GM19467 (cell line): ENCODE measurements at regions not wholly inside any gene's neighbourhood (a gene's known extent, or its start where the extent isn't known, plus 50 kb on each side); places are given as distances from the start of the nearest gene placed in this dataset.
"Not testable (repeated sequence)": the region's sequence is repeated elsewhere in the genome, so short reads cannot be mapped to it uniquely, and the experiment has no call there.

ENCODE experiments used
- ATAC-seq: cut with Tn5 transposase; IDR thresholded peaks from one replicate; pipeline ENCODE4 v1.9.1; 2021; ENCODE audit warnings: mild to moderate bottlenecking, moderate library complexity; ENCODE audit not compliant: unreplicated experiment

DNA sequence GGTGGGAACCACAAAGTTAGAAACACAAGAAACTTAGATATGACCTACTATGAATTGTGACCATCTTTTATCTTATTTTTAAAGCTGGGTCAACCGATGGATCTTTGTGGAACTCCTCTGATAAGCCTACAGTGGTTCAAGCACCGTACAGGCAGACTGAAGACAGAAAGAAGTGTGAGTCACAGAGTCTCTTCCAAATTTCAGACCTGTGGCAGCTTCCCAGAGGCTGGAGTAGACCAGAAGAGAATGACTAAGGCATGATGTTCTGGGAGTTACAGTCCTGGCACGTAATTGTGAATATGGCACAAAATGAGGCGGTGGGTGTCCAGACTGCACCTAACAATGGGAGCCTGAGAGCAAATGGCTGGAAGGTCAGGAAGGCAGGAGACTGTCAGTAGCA, 70.0 kb downstream of the LMO4 start:
- no peak for ATAC-seq

DNA sequence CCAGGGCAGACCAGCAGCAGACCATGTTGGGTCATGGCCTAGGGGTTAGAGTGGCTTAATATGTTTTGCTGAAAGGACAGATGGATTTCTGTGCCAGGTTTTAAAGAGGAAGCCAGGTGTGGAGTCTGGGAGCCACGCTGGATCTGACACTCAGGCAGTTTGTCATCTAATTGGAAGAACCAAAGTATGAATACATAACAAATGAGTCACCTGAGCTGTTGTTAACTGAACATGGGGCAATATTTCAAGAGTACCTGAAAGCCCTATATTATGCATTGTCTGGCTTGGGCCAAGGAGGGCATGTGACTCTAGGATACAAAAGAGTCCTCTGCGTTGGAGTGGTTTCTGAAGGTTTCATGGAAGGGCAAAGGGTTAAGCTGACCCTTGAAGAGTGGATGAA, 70.6 kb downstream of the LMO4 start:
- ATAC-seq: no peak

DNA sequence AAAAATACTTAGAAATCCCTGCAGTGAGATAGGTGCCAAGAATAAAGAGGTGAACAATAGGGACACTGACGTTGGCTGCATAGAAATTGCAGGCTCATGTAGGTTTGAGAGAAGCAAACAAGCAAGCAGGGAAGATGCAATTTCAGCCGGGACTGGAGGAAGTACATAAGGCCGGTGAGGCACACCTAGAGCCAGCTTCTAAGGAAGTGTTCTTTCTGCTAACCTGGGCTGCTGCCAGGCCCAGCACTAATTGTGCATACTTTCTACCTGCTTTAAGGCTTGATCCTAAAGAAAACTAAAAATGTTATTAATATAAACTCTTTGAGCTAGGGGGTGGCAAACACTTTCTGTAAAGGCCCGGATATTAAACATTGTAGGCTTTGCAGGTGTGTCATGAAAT, 71.0 kb downstream of the LMO4 start:
- no peak for ATAC-seq

DNA sequence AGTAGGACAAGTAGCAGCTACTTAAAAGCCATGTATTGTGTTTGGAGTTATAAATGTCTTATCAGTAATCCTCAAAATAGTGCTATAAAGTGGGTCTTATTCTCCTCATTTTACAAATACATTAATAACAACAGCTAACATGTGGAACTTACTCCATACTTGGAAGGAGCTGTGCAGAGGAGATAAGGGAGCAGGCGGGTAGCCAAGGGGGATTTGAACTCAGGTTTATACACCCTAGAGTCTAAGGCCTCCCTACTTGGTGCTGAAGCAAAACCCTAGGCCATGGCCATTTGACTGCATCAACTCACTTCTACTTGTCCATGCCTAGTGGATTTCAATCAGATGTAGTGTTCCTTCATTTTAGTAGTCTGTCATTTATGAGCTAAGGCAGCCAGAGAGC, 72.1 kb downstream of the LMO4 start:
- ATAC-seq: no peak

DNA sequence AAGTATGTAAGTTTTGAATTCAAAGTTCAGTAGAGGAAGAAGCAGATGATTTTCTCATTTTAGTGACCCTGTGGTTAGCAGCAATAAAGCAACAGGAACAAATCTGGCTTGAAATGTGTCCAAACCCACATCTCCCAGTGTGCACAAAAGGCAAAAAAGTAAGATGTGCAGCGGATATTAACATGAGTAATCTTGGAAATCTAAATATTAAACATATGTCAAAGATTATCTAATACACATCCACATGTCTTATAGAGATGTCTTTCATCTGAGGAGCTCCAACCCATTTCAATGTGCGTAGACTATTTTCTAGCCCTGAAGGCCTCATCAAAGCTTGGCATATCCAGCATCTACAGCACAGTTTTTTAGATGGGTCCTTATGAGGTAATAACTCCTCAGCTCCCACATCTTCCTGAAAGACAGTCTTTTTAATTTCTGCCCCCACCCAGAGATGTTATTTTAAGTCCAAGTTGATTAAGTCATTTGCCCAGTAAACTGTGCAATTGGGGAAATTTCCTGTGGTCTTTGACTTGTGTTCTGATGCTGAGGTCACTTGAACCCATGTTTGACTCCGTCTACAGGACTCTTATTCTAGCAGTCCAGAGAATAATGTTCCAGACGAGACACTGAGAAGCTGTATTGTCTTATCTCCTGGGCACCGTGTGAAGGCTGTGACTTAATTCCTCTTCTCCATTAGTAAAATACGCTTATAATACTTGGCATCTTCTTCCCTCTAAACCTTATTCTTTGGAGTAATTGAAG, 73.7 kb downstream of the LMO4 start:
- no peak for ATAC-seq

DNA sequence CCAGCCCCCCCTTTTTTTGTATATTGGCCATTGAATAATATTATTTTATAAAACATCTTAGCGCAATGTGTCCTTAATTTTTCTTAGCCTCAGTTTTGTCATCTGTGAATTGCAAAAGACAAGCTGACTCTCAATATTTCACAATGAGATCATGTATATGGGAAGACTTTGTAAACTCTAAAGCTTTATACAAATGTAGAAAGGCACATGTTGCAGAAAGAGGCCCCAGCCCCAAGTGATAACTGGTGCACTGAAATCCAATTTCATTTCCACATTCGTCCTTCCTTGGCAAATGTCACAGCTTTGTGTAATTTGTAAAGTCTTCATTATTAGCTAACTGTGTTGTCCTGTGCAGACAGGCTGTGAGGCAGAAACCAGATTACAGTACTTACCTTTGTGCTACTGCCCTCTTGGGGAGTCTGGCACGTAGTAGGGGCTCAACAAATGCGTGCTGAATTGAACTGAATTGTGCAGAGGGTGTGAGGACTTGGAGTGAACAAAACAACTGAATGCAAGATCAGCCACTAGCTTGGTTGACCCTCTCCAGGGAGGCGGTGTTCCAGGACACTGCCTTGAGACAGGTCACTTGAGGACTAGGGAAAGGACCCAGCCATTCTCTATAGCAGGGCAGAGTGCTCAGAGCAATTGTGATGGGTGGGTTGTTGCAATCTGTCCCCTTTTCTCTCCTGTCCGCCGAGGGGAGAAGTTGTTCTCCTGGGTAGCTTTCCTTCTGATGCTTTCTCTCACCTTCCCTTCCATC, 74.6 kb downstream of the LMO4 start:
- no peak for ATAC-seq

DNA sequence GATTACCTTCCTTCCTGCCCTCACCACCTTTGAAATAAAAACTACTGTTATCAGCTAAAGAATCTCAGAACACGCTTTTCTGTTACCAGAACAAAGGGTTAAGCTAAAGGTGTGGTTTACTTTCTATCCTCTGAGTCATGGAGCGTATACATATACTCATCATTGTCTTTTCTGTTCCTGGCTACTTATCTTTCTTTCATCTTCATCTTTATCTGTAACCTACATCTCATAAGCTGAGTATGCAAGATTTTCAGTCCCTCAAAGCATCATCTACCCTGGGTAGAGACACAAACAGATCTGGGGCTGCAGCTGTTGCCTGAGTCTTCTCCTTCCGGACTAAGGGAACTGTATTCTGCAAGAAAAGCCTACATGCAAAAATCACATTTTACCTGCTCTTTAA, 75.6 kb downstream of the LMO4 start:
- ATAC-seq: no peak

DNA sequence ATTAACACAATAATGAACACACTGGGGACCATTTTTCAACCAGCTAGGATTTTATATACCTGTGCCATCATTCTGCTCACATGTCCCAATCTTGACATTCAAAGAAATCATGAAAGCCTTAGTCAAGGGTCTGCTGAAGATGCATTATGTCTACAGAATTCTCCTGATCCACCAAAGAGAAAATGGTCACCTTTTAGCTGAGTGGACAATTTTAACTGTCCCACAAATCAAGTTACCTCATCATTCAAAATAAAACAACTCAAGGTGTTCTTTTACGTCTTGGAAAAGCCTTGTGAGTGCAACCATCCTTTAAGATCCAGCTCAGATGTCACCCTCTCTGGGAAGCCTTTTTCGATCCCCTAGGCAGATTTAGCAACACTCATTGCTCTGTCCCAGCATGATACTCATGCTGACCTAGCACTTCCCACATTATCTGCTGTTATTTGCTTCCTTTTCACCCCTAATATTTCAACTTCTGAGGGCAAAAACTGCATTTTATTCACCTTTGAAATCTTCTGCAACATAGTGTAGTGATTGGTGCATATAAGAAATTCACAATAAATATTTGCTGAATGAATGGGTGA, 80.1 kb downstream of the LMO4 start:
- no peak for ATAC-seq

DNA sequence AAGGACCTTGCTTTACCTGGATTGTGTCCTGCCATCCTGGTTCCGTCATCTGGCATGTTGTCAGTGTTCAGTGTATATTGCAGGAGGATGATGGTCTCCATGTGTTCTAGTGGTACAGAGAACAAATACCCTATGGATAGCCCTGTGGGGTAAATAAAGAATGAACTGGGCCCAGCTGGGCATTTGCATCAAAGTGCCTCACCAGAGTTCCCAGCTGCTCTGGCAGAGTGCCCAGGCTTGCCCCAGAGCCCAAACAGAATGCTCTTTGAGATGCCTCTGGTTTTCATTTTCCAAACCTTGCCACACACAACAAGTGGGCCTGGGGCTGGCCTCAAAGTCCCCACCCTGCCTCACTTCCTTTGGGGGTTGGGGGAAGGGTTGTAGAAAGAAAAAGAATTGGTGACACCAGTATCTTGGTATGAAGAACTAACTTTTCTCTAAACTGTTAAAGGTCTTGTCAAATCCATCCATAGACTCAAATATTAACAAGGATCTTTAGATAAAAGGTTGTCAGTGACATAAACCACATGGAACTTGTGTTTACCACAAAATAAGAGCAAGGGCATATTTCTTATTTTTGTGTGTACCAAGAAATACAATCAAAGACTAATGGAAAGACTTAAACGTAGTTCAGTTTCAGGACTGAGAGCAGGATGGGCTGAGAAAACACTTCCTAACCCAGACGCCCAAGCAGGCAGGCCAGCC, 82.2 kb downstream of the LMO4 start:
- ATAC-seq: no peak

DNA sequence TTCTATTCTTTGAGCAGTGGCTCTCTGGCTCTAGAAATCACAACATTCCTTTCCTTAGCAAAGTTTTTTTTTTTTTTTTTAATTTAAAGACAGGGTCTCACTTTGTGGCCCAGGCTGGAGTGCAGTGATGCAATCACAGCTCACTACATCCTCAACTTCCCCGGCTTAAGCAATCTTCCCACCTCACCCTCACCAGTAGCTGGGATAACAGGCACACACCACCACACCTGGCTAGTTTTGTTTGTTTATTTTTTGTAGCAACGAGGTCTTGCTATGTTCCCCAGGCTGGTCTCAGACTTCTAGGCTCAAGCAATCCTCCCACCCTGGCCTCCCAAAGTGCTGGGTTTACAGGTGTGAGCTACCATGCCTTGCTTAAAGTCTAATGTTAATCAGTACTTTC, 85.2 kb downstream of the LMO4 start:
- ATAC-seq: not testable (repeated sequence)

DNA sequence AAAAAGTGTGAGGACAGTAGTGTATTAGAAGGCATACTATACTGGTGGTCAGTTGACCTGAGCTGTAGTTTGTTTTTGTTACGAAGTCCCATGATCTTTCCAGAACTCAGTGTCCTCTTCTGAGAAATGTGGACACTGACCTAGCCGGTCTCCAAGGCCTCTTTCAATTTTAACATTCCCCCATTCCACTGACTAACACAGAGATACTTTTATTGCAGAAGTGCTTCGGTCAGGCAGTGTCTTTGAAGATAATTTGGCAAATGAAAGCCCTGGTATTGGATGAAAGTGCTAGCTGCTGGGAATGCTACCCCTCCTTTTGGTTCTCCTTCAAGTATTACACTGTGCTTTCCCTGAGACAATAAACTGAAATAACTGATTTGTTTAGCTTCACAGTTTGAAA, 89.4 kb downstream of the LMO4 start:
- ATAC-seq: no peak

DNA sequence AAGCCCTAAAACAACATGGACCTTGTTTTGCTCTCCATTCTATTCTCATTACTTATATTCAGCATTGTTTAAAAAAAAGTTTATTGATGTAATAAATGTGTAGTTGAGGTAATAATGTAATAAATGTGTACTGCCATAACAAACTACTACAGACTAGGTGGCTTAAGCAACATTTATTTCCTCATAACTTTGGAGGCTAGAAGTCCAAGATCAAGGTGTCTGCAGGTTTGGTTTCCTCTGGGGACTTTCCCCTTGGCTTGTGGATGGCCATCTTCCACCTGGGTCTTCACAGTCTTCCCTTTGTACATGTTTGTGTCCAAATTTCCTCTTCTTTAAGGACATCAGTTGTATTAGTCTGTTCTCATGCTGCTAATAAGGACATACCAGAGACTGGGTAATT, 93.1 kb downstream of the LMO4 start:
- ATAC-seq: no peak

DNA sequence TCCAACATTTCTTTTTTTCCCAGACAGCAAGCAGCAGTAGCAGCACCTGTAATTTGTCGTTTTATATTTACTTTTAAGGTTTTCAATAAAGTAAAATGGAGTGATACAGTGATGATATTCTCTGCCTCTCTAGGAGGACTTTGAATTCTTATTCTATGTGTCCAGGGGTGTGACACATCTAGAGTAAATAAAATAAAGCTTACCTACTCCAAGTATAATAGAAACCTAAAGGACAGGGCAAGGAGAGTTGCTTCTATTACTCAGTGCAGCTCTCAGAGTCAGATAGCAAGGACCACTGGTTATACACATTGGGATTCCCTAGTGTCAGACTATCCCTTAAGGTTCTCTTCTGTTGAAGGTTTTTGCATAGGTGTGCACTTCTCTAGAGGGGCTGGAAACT, 95.9 kb downstream of the LMO4 start:
- ATAC-seq: no peak

DNA sequence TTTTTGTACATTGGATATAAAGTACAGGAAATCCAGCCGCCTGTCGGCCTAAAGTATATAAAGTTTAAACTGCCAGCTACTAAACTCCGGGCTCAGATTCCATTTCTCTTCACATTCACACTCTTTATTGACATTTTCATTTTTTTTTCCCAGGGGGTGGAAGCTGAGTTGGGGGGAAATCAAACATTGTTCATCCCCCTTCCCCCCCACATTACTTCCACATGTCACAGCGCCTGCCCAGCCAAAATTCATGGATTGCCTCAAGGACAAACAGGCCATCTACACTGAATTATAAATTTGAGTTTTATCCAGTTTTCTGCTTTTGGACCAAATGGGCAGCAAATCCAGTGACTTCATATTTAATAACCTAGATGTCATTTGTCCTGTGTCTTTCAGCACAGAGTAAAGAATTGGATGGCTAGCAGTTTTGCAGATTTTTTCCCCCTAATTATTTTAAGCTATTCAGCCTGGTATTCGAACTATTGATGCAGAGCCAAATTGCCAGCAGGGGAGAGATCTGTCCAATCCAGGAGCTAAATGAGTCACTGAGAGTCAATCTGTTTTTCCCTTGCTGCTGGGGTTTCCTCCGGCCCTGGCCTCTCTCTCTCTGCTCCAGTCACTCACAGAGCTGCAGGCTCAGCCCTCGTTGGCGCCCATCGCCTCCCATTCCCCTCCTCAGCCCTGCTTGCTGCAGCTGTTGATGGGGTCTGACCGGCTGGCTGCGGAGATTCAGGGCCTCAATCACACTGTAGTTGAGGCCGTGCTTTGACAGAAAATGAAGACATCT, 98.0 kb downstream of the LMO4 start:
- ATAC-seq: no peak

DNA sequence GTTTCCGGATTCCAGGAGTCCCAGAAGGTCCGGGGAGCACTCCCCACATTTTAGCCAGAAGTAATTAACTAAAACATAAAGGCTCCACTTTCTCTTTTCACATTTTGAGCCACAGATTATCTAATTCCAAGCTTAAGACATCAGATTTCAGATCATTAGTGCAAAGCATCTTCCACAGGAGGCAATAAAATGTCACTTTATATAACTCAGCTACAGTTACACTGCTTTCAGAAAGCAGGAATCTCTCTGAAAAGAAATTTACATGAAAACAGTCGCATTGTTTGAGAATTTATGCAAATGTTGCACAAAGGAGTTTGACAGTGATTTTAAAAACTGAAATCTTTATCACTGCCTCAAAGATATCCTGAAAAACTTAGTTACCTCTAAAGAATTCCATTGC, 99.7 kb downstream of the LMO4 start:
- no peak for ATAC-seq

DNA sequence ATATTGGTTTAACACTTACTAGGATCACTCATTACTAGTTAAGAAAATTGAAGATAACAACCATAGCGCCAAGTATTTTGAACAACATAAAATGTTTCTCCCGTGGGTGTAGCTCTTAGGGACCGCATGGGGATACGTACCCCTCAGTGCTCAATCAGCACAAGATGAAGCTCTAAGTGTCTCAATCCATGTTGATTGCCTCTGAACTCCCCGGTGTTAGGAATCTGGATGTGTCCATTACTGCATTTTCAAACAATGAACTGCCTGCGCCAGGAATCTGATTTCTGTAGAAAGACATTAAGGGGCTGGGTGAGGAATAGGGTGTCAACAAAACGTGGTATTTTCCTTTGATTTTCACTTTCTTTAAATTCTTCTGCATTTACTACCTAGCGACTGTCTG, 100.2 kb downstream of the LMO4 start:
- no peak for ATAC-seq

DNA sequence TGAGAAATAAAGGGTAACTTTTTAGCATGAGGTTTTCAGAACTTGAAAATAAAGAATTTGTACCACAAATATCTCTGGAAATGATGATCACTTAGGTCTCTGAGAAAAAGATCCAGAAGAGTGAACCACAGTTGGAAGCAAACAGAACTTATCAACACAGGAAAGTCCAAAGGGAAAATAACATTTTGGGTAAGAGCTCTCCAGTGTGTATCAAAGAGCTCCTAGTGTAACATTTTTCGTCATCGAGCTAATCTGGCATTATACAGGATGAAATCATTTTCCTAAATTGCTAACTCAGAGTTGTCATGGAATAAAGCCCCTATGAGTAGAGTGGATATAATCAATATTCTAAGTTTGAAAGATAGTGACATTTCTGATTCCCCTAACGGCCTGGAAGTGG, 104.0 kb downstream of the LMO4 start:
- ATAC-seq: no peak

DNA sequence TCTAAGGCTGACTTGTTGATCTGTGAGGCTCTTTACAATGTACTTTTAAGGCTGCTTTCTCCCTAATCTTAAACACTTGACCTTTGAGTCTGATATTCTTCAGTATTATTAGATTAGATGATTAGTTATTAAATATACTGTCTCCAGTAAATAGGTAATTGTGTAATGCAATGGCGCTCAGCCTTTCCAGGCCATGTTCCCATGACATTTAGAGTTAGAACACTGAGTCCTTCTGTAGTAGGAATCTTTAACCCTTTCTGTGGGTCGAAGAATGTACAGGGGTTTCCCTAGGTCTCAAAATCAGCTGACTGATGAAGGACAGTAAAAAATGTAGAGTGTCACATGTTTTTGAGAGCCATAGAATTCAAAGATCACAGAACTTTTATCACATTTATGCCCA, 104.4 kb downstream of the LMO4 start:
- not testable (repeated sequence) for ATAC-seq

DNA sequence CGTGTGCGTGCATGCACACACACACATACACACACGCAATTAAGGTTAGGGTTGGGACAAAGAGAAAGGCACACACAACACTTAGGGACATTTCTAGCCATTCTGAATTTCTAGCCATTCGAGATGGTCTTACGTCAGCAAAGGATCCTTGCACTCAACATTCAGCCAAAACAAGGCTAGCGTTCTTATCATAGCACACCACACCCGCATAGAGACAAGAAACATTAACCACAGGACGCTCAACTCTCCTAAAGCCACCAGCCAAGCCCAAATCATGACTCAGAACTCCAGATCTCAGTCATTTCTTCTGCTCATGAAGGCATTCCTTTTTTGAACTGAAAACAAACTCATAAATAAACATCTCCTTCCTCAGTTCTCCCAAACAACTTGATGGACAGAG, 106.8 kb downstream of the LMO4 start:
- no peak for ATAC-seq

DNA sequence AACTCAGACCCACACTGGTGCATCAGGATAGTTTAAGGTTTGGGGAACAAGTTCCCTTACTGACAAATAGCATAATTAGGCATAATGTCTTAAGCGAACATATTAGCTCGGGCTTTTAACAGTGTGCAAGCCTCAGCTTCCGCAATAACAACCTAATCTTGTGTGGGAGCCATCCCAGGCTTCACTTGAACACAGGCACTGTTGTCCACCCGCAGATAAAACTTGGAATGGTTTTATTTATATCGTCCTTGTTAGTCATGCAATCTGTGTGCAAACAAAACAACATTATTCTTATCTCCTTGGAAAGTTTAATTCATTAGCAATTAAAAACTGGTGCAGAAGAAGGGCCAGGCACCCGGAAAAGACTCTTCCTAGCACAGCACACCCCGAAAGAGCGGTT, 107.4 kb downstream of the LMO4 start:
- not testable (repeated sequence) for ATAC-seq

DNA sequence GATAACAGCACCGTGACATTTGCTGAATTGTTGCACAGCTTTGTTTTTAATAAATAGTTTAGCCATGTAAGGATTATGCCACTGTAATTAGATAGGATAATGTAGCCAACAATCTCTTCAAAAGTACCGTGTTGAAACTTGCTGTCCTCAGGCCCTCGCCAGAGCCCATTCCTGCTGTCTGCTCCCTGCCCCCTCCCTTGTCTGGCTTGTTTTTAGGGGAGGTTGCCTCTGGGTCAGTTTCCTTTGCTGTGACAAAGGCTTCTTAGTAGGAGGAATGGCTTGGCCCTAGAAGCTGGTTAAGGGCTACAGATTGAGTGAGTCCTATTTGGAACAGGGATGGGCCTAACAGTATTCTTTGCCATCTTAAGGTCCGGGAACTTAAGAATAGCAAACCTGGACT, 107.9 kb downstream of the LMO4 start:
- ATAC-seq: no peak
